ENCODE measurements at regions not wholly inside any gene's neighbourhood (a gene's known extent, or its start where the extent isn't known, plus 50 kb on each side); places are given as distances from the start of the nearest gene placed in this dataset.

- peaks cover 4% of the 10 kb centered on the region for H3K9me3 Mint-ChIP-seq
- no peak overlapping the region for H3K27ac Mint-ChIP-seq
- H3K4me3 Mint-ChIP-seq = no peak overlapping the region
- H3K36me3 Mint-ChIP-seq = no peaks in the 10 kb centered on the region
- H3K4me1 Mint-ChIP-seq = no peaks in the 10 kb centered on the region
- no peak for ATAC-seq
- H3K27me3 Mint-ChIP-seq = no peaks in the 10 kb centered on the region
Measured at GRCh38 chr1:87805666-87806378, 477.1 kb downstream of the LMO4 start.

DNA sequence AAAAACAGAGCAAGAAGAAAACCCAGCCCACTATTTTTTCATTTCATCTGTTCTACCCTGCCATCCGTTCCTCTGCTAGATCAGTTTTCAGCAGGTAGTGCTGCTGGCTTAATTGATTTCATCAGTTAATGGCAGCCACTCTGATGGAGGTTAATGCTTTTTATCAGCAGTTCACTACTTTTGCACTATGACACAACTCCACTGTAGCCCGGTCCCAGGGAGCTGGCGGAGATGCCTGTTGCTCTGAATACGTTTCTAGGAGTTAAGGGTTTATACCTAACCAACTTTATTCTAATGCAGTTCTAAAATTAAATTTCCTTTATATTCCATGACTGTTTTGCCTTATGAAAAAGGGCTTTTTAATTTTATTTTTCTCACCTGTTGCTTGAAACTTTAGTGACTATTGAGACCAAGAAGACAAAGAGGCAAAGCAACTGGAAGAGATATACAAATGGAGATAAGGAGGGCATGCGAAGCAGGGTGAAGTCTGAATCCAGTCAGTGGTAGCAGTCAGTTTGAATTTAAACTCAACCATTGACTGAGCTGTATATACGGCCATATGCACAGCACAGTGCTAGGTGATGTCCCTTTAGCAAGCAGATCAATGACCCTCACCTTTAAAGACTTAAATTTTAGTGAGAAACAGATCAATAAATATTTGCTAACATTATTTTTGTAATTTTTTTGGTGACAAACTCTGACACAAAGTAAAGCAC lies 477.9 kb downstream of the LMO4 start:
- no peak overlapping the region for H3K4me3 Mint-ChIP-seq
- H3K4me1 Mint-ChIP-seq = no peaks in the 10 kb centered on the region
- no peaks in the 10 kb centered on the region for H3K27me3 Mint-ChIP-seq
- peaks cover 4% of the 10 kb centered on the region for H3K9me3 Mint-ChIP-seq
- no peak for ATAC-seq
- no peaks in the 10 kb centered on the region for H3K36me3 Mint-ChIP-seq
- H3K27ac Mint-ChIP-seq = no peak overlapping the region

GRCh38 chr1:87810166-87810565 lies 481.5 kb downstream of the LMO4 start:
- no peaks in the 10 kb centered on the region for H3K27me3 Mint-ChIP-seq
- no peak for ATAC-seq
- H3K36me3 Mint-ChIP-seq = no peaks in the 10 kb centered on the region
- H3K9me3 Mint-ChIP-seq = peaks cover 7% of the 10 kb centered on the region
- H3K4me1 Mint-ChIP-seq = peaks cover 23% of the 10 kb centered on the region
- H3K4me3 Mint-ChIP-seq = no peak overlapping the region
- H3K27ac Mint-ChIP-seq = no peak overlapping the region

DNA sequence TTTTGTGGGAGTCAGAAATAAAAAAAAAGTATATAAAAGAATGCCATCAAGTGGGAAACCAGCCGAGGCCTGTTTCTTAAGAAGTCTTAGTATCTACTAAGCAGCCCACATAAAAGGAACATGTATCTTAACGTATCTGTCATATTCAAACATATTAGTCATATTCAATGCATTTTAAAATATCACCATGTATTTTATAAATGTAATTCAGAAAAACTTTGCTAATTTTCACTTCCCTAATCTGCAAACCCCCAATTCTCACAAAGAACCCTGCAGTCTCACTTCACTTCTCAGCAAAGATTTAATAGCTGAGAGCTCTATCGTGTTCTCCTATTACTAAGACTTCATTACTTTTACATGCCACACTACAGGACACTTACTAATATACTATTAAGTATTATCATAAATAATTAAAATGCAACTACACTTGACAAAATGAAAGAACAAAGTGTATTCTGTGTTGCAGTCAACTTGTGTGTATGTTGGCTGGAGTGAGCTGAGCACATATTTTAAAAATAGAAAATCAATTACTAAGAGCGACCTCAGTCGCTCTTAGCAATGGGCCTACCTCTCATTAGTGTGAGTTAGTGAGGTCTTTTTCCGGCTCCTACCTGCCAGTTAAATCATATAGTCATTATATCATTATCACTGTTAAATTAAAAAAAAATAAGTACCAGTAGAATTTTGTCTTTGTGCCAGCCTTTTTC lies 484.3 kb downstream of the LMO4 start:
- Mint-ChIP-seq H3K4me1 (peaks cover 23% of the 10 kb centered on the region), H3K27me3 (no peaks in the 10 kb centered on the region), H3K9me3 (peaks cover 7% of the 10 kb centered on the region), H3K4me3 (no peak overlapping the region), H3K36me3 (no peaks in the 10 kb centered on the region), H3K27ac (peak overlapping the region; percentile 69)
- ATAC-seq = peak; percentile 89

DNA sequence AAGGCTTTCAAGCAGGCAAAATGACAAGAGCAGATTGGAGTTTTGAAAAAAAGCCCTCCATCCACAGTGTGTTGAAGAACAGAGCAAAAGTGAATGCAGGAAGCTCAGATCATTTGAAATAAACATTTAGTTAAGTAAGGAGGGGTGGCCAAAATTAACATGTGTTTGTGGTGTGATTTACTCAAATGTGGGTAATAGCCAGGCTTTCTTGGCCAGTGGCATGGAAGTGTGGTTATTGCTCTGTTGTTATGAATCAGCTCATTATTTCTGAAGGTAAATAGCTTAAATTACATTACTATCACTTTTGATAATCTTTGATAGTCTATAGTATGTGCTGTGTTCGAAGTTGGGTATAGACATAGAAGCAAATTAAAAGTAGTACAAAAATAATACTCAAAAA lies 485.9 kb downstream of the LMO4 start:
- ATAC-seq = no peak
- Mint-ChIP-seq H3K4me3 (no peak overlapping the region), H3K27me3 (no peaks in the 10 kb centered on the region), H3K27ac (no peak overlapping the region), H3K9me3 (peaks cover 6% of the 10 kb centered on the region), H3K36me3 (no peaks in the 10 kb centered on the region), H3K4me1 (peaks cover 23% of the 10 kb centered on the region)

- Mint-ChIP-seq H3K9me3 (peaks cover 6% of the 10 kb centered on the region), H3K36me3 (no peaks in the 10 kb centered on the region), H3K27me3 (no peaks in the 10 kb centered on the region), H3K4me3 (no peak overlapping the region), H3K4me1 (peaks cover 23% of the 10 kb centered on the region), H3K27ac (no peak overlapping the region)
- ATAC-seq = no peak
Measured at GRCh38 chr1:87816646-87817045, 488.0 kb downstream of the LMO4 start.

DNA sequence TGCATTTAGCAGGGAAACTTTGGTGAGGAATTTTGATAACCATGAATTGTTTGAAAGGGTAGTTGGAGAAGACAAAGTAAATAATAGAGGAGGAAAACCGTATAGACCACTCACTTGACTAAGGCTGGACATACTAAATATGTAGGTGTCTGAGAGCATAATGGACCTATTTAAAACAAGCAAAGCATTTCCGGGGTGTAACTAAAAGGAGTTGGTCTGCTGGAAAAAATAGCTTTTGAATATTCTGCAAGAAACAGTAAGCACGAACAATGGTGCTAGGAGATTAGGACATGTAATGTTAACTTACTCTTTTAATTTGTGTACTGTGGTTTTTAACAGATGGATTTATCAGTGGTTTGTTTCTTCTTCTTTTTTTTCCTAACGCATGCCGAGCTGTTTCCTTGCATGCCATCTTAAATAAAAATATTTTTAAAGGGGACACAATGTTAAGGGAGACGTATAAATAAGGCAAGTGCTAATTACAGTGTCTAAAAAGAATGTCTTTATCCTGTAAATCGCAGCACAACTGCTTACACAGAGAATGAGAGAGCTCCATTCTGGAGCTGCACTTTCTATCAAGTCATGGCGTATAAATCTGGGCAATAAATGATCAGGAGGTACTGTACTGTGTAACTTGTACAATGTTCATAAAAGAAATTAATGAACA lies 492.1 kb downstream of the LMO4 start:
- Mint-ChIP-seq H3K4me3 (no peak overlapping the region), H3K9me3 (peaks cover 6% of the 10 kb centered on the region), H3K27me3 (no peaks in the 10 kb centered on the region), H3K27ac (no peak overlapping the region), H3K4me1 (no peaks in the 10 kb centered on the region), H3K36me3 (no peaks in the 10 kb centered on the region)
- ATAC-seq = no peak

GRCh38 chr1:87821335-87821697 lies 492.6 kb downstream of the LMO4 start:
- H3K27me3 Mint-ChIP-seq = no peaks in the 10 kb centered on the region
- H3K27ac Mint-ChIP-seq = no peak overlapping the region
- ATAC-seq = no peak
- no peak overlapping the region for H3K4me3 Mint-ChIP-seq
- H3K9me3 Mint-ChIP-seq = peaks cover 8% of the 10 kb centered on the region
- H3K36me3 Mint-ChIP-seq = peaks cover 2% of the 10 kb centered on the region
- H3K4me1 Mint-ChIP-seq = peaks cover 5% of the 10 kb centered on the region

DNA sequence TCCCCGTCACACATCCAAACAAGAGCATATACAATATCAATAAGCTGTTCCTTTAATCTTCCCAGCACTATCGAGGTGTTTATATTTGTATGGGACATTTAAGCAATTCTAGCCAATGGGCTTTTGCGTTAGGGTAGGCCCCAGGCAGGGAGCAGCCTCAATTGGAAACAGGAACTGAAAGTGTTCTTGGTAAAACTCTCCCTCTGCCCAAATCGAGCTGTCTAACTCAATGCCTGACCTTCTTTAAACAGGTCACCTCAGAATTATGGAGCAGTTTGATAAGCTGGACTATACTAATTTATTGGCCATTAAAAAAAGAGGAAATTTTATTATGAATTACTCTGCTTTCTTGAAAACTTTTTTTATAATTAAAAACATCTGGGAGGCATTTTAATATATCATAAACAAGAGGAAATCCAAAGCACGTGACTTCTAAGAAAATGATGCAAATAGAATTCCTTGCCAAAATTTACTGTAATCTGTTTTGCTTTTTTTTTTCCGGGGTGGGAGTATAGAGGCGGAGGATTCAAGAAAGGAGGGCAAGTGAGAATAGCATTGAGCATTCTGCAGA lies 498.1 kb downstream of the LMO4 start:
- peak; percentile 96 for ATAC-seq
- peaks cover 6% of the 10 kb centered on the region for H3K36me3 Mint-ChIP-seq
- H3K4me3 Mint-ChIP-seq = peak overlapping the region; percentile 4
- peaks cover 8% of the 10 kb centered on the region for H3K9me3 Mint-ChIP-seq
- peaks cover 44% of the 10 kb centered on the region for H3K4me1 Mint-ChIP-seq
- H3K27me3 Mint-ChIP-seq = no peaks in the 10 kb centered on the region
- H3K27ac Mint-ChIP-seq = peak overlapping the region; percentile 79

GRCh38 chr1:87829360-87829759 lies 500.7 kb downstream of the LMO4 start:
- Mint-ChIP-seq H3K27me3 (no peaks in the 10 kb centered on the region), H3K27ac (no peak overlapping the region), H3K4me1 (peaks cover 59% of the 10 kb centered on the region)

DNA sequence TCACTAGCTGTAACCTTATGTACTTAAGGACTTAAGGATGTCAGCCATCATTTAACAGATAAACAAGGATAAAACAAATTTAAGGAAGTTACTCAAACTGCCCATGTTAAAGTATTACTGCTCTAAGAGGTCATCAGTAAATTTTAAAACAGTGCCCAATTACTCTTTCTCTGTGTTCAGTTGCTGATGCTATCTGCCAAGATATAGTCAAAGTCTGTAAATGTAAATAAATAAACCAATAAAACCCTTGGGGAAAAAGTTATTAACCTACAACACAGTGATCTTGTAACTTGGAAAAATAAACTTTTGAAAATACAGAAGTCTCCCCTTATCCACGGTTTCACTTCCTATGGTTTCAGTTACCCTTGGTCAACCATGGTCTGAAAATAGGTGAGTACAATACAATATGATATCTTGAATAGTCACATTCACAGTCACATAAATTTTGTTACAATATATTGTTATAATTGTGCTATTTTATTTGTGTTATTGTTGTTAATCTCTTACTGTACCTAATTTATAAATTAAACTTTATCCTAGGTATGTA lies 501.8 kb downstream of the LMO4 start:
- H3K4me1 Mint-ChIP-seq = peaks cover 59% of the 10 kb centered on the region
- ATAC-seq = no peak
- H3K4me3 Mint-ChIP-seq = no peak overlapping the region
- H3K27ac Mint-ChIP-seq = no peak overlapping the region
- peaks cover 5% of the 10 kb centered on the region for H3K9me3 Mint-ChIP-seq
- peaks cover 6% of the 10 kb centered on the region for H3K36me3 Mint-ChIP-seq
- no peaks in the 10 kb centered on the region for H3K27me3 Mint-ChIP-seq

More at GRCh38 chr1:87829360-87829759, 500.7 kb downstream of the LMO4 start:
- ATAC-seq = no peak
- Mint-ChIP-seq H3K4me3 (no peak overlapping the region), H3K36me3 (peaks cover 6% of the 10 kb centered on the region), H3K9me3 (peaks cover 8% of the 10 kb centered on the region)

- ATAC-seq = no peak
- no peak overlapping the region for H3K4me3 Mint-ChIP-seq
- no peaks in the 10 kb centered on the region for H3K36me3 Mint-ChIP-seq
- H3K27ac Mint-ChIP-seq = no peak overlapping the region
- no peaks in the 10 kb centered on the region for H3K27me3 Mint-ChIP-seq
- peaks cover 44% of the 10 kb centered on the region for H3K4me1 Mint-ChIP-seq
- H3K9me3 Mint-ChIP-seq = no peaks in the 10 kb centered on the region
Measured at GRCh38 chr1:87833166-87833565, 504.5 kb downstream of the LMO4 start.

GRCh38 chr1:87834151-87834550 lies 505.5 kb downstream of the LMO4 start:
- Mint-ChIP-seq H3K9me3 (no peaks in the 10 kb centered on the region), H3K27ac (no peak overlapping the region), H3K4me1 (peaks cover 39% of the 10 kb centered on the region), H3K4me3 (no peak overlapping the region), H3K36me3 (no peaks in the 10 kb centered on the region), H3K27me3 (no peaks in the 10 kb centered on the region)
- ATAC-seq = no peak

DNA sequence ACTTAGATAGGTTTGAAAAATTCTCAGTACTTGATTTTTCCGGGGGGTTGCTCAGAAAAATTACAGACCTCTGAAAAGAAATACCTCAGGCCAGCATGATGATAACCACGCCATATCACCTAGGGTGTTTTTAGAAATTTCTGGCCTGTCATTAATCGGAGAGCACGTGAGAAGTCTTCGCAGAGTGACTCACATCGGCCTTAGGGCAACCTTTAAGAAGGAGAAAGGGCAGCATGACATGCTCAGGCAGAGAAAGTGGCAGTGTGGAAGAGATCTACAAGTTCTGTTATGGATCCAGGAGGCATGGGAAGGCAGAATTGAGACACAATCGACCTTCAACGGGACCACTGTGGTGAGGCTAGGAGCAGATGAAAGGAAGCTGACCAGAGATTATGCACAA lies 506.3 kb downstream of the LMO4 start:
- H3K27me3 Mint-ChIP-seq = no peaks in the 10 kb centered on the region
- no peaks in the 10 kb centered on the region for H3K9me3 Mint-ChIP-seq
- no peaks in the 10 kb centered on the region for H3K36me3 Mint-ChIP-seq
- peaks cover 33% of the 10 kb centered on the region for H3K4me1 Mint-ChIP-seq
- no peak for ATAC-seq
- no peak overlapping the region for H3K27ac Mint-ChIP-seq
- no peak overlapping the region for H3K4me3 Mint-ChIP-seq

DNA sequence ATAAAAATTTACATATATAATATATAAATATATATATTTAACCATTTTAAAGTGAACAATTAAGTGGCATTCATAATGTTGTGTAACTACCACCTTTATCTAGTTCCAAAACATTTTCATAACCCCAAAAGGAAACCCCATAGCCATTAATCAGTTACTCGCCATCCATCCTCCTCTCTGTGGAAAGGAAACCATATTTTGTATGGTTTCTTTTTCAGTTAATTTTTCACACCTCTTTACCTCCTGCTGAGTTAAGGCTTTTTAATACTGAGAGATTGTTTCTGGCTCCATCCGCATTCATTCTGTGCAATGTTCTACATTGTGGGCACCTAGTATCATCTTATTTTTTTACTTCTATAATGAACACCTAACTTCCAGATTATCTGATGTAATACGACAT lies 512.1 kb downstream of the LMO4 start:
- no peaks in the 10 kb centered on the region for H3K27me3 Mint-ChIP-seq
- no peak overlapping the region for H3K27ac Mint-ChIP-seq
- H3K4me3 Mint-ChIP-seq = no peak overlapping the region
- no peaks in the 10 kb centered on the region for H3K4me1 Mint-ChIP-seq
- no peaks in the 10 kb centered on the region for H3K36me3 Mint-ChIP-seq
- ATAC-seq = no peak
- H3K9me3 Mint-ChIP-seq = no peaks in the 10 kb centered on the region
